HepG2 (cell line): ENCODE measurements at regions not wholly inside any gene's neighbourhood (a gene's known extent, or its start where the extent isn't known, plus 50 kb on each side); places are given as distances from the start of the nearest gene placed in this dataset.
"Not testable (repeated sequence)": the region's sequence is repeated elsewhere in the genome, so short reads cannot be mapped to it uniquely, and the experiment has no call there.

ENCODE experiments used
- FOXJ3 ChIP-seq: sonication (generic); formaldehyde crosslinking; IDR thresholded peaks from 2 replicates; pipeline ENCODE4 v1.4.0; 2020; ENCODE audit warnings: missing genetic modification reagents, mild to moderate bottlenecking, borderline replicate concordance
- JDP2 ChIP-seq: sonication (generic); formaldehyde crosslinking; IDR thresholded peaks from 2 replicates; pipeline ENCODE4 v1.8.1; 2022; ENCODE audit warnings: missing genetic modification reagents, borderline replicate concordance
- NKX3-1 ChIP-seq: sonication (generic); formaldehyde crosslinking; IDR thresholded peaks from 2 replicates; pipeline ENCODE4 v1.5.0; 2020; ENCODE audit warnings: missing genetic modification reagents
- POLR2AphosphoS5 ChIP-seq: IDR thresholded peaks from 2 replicates; pipeline ENCODE4 v1.6.1; 2012; ENCODE audit warnings: low read depth, low read length
- RBAK ChIP-seq: sonication (generic); formaldehyde crosslinking; IDR thresholded peaks from 2 replicates; pipeline ENCODE4 v1.5.1; 2020; ENCODE audit warnings: mild to moderate bottlenecking, missing genetic modification reagents
- SMC3 ChIP-seq: IDR thresholded peaks from 2 replicates; pipeline ENCODE4 v1.6.1; 2011; ENCODE audit warnings: low read length, improper control_type of control experiment
- SP1 ChIP-seq, 2 experiments: fragments of 450-650 bp in 1 of 2; sonication (generic) in 1 of 2; formaldehyde crosslinking in 1 of 2; IDR thresholded peaks; 2 replicates each; pipeline versions ENCODE4 v1.4.0 to v1.6.1; 2016 to 2020; ENCODE audit warnings: missing genetic modification reagents in 1 of 2
- ZNF17 ChIP-seq: sonication (generic); formaldehyde crosslinking; IDR thresholded peaks from 2 replicates; pipeline ENCODE4 v1.5.0; 2020; ENCODE audit warnings: mild to moderate bottlenecking, missing genetic modification reagents
- ZNF496 ChIP-seq: sonication (generic); formaldehyde crosslinking; IDR thresholded peaks from 2 replicates; pipeline ENCODE4 v1.8.1; 2023; ENCODE audit warnings: mild to moderate bottlenecking, moderate library complexity, missing genetic modification reagents; ENCODE audit not compliant: insufficient replicate concordance
- TF ChIP-seq, protein P1 (sequence below): sonication (generic); formaldehyde crosslinking; IDR thresholded peaks from 2 replicates; pipeline ENCODE4 v1.4.0; 2020; ENCODE audit warnings: missing genetic modification reagents
- TF ChIP-seq, protein P2 (sequence below): sonication (generic); formaldehyde crosslinking; IDR thresholded peaks from 2 replicates; pipeline ENCODE4 v1.5.0; 2020; ENCODE audit warnings: mild to moderate bottlenecking, missing genetic modification reagents, moderate library complexity
- TF ChIP-seq, protein P3 (sequence below), 2 experiments: IDR thresholded peaks; 2 replicates each; pipeline ENCODE4 v1.6.1; 2011 to 2012; ENCODE audit warnings: low read length in 2 of 2, borderline replicate concordance in 1 of 2, low read depth in 1 of 2, mild to moderate bottlenecking in 1 of 2, moderate library complexity in 1 of 2
- TF ChIP-seq, protein P4 (sequence below): IDR thresholded peaks from 2 replicates; pipeline ENCODE4 v1.6.1; 2012; ENCODE audit warnings: inconsistent platforms

DNA sequence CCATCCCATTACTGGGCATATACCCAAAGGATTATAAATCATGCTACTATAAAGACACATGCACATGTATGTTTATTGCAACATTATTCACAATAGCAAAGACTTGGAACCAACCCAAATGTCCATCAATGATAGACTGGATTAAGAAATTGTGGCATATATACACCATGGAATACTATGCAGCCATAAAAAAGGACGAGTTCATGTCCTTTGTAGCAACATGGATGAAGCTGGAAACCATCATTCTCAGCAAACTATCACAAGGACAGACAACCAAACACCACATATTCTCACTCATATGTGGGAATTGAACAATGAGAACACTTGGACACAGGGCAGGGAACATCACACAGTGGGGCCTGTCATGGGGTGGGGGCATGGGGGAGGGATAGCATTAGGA, 181.5 kb upstream of the SPRY2 start:
- not testable (repeated sequence) for TF ChIP-seq FOXJ3 (CRISPR knock-in tag); RBAK (CRISPR knock-in tag); POLR2AphosphoS5; SP1 (IDR thresholded peaks at IDR 0.05); SP1 (CRISPR knock-in tag; IDR thresholded peaks at IDR 0.05); NKX3-1; ZNF17 (CRISPR knock-in tag); SMC3; ZNF496 (CRISPR knock-in tag); JDP2 (CRISPR knock-in tag)
- TF ChIP-seq, protein P1, sequence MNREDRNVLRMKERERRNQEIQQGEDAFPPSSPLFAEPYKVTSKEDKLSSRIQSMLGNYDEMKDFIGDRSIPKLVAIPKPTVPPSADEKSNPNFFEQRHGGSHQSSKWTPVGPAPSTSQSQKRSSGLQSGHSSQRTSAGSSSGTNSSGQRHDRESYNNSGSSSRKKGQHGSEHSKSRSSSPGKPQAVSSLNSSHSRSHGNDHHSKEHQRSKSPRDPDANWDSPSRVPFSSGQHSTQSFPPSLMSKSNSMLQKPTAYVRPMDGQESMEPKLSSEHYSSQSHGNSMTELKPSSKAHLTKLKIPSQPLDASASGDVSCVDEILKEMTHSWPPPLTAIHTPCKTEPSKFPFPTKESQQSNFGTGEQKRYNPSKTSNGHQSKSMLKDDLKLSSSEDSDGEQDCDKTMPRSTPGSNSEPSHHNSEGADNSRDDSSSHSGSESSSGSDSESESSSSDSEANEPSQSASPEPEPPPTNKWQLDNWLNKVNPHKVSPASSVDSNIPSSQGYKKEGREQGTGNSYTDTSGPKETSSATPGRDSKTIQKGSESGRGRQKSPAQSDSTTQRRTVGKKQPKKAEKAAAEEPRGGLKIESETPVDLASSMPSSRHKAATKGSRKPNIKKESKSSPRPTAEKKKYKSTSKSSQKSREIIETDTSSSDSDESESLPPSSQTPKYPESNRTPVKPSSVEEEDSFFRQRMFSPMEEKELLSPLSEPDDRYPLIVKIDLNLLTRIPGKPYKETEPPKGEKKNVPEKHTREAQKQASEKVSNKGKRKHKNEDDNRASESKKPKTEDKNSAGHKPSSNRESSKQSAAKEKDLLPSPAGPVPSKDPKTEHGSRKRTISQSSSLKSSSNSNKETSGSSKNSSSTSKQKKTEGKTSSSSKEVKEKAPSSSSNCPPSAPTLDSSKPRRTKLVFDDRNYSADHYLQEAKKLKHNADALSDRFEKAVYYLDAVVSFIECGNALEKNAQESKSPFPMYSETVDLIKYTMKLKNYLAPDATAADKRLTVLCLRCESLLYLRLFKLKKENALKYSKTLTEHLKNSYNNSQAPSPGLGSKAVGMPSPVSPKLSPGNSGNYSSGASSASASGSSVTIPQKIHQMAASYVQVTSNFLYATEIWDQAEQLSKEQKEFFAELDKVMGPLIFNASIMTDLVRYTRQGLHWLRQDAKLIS, result not testable (repeated sequence)
- TF ChIP-seq, protein P2, sequence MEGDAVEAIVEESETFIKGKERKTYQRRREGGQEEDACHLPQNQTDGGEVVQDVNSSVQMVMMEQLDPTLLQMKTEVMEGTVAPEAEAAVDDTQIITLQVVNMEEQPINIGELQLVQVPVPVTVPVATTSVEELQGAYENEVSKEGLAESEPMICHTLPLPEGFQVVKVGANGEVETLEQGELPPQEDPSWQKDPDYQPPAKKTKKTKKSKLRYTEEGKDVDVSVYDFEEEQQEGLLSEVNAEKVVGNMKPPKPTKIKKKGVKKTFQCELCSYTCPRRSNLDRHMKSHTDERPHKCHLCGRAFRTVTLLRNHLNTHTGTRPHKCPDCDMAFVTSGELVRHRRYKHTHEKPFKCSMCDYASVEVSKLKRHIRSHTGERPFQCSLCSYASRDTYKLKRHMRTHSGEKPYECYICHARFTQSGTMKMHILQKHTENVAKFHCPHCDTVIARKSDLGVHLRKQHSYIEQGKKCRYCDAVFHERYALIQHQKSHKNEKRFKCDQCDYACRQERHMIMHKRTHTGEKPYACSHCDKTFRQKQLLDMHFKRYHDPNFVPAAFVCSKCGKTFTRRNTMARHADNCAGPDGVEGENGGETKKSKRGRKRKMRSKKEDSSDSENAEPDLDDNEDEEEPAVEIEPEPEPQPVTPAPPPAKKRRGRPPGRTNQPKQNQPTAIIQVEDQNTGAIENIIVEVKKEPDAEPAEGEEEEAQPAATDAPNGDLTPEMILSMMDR (CRISPR knock-in tag), result not testable (repeated sequence)
- TF ChIP-seq, protein P3, sequence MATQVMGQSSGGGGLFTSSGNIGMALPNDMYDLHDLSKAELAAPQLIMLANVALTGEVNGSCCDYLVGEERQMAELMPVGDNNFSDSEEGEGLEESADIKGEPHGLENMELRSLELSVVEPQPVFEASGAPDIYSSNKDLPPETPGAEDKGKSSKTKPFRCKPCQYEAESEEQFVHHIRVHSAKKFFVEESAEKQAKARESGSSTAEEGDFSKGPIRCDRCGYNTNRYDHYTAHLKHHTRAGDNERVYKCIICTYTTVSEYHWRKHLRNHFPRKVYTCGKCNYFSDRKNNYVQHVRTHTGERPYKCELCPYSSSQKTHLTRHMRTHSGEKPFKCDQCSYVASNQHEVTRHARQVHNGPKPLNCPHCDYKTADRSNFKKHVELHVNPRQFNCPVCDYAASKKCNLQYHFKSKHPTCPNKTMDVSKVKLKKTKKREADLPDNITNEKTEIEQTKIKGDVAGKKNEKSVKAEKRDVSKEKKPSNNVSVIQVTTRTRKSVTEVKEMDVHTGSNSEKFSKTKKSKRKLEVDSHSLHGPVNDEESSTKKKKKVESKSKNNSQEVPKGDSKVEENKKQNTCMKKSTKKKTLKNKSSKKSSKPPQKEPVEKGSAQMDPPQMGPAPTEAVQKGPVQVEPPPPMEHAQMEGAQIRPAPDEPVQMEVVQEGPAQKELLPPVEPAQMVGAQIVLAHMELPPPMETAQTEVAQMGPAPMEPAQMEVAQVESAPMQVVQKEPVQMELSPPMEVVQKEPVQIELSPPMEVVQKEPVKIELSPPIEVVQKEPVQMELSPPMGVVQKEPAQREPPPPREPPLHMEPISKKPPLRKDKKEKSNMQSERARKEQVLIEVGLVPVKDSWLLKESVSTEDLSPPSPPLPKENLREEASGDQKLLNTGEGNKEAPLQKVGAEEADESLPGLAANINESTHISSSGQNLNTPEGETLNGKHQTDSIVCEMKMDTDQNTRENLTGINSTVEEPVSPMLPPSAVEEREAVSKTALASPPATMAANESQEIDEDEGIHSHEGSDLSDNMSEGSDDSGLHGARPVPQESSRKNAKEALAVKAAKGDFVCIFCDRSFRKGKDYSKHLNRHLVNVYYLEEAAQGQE (IDR thresholded peaks at IDR 0.05; ENCODE audit: borderline replicate concordance in 1 of 2, low read depth in 1 of 2, low read length in 2 of 2), result not testable (repeated sequence)
- TF ChIP-seq, protein P4, sequence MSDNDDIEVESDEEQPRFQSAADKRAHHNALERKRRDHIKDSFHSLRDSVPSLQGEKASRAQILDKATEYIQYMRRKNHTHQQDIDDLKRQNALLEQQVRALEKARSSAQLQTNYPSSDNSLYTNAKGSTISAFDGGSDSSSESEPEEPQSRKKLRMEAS, result not testable (repeated sequence)
